ENCODE measurements at regions not wholly inside any gene's neighbourhood (a gene's known extent, or its start where the extent isn't known, plus 50 kb on each side); places are given as distances from the start of the nearest gene placed in this dataset.
A peak's percentile ranks its signal among the peaks of the same experiment; 100 is the strongest.

- TF ChIP-seq CTCF (conservative IDR thresholded peaks at IDR 0.05; ENCODE audit: low read depth in 2 of 2) (no peak), POLR2AphosphoS5 (IDR thresholded peaks at IDR 0.05; ENCODE audit: low read depth) (no peak), ETS1 (IDR thresholded peaks at IDR 0.05) (no peak)
Measured at GRCh38 chr20:39886650-39887190, 802.3 kb downstream of the MAFB start (continued).

- no peaks in the 10 kb centered on the region for H3K36me3 ChIP-seq (ENCODE audit: insufficient read depth)
- no peak overlapping the region for H3K4me2 ChIP-seq
- ATAC-seq, result peak; percentile 90
- no peaks in the 10 kb centered on the region for H3K27me3 ChIP-seq (ENCODE audit: insufficient read depth)
- H3K27ac ChIP-seq (ENCODE audit: low read depth), result no peak overlapping the region
- H3K79me2 ChIP-seq (replicated peaks; ENCODE audit: insufficient read depth), result no peaks in the 10 kb centered on the region
- H3K4me1 ChIP-seq (ENCODE audit: insufficient read depth), result 0 out of 2 replicates have a peak, but pooled peaks cover 3% of the 10 kb centered on the region
- no peaks in the 10 kb centered on the region for H3K9me2 ChIP-seq (ENCODE audit: insufficient read depth)
- H3K27ac Mint-ChIP-seq, result no peak overlapping the region
- H3K4me3 Mint-ChIP-seq, result no peak overlapping the region
- peak overlapping the region; percentile 15; the same call in 1 of the 2 replicates for H2AFZ ChIP-seq
- no peaks in the 10 kb centered on the region for H3K27me3 Mint-ChIP-seq (ENCODE audit: insufficient read depth, low read depth, poor library complexity)
- H3K9me3 Mint-ChIP-seq, result peaks cover 12% of the 10 kb centered on the region; the same call in 2 of the 3 replicates
- H4K20me1 ChIP-seq (replicated peaks; ENCODE audit: insufficient read depth), result no peaks in the 10 kb centered on the region; the same call in 1 of the 2 replicates
- H3K36me3 Mint-ChIP-seq (ENCODE audit: low read depth), result peaks cover 10% of the 10 kb centered on the region; the same call in 2 of the 3 replicates
- peaks cover 13% of the 10 kb centered on the region for H3K4me1 Mint-ChIP-seq
- TF ChIP-seq CTCF (conservative IDR thresholded peaks at IDR 0.05; ENCODE audit: low read depth in 2 of 2) (peak; percentile 69 to 78), POLR2AphosphoS5 (IDR thresholded peaks at IDR 0.05; ENCODE audit: low read depth) (no peak), STAT1 (IDR thresholded peaks at IDR 0.05; ENCODE audit: unreplicated experiment) (no peak), REST (IDR thresholded peaks at IDR 0.05; ENCODE audit: unreplicated experiment) (no peak)
- no peaks in the 10 kb centered on the region for H3F3A ChIP-seq (replicated peaks; ENCODE audit: low read depth)
- H3K4me3 ChIP-seq, result no peak overlapping the region
- DNase-seq (ENCODE audit: low spot score), result peak; percentile 94
Measured at GRCh38 chr20:39885975-39886649, 802.9 kb downstream of the MAFB start.
